ENCODE measurements at regions not wholly inside any gene's neighbourhood (a gene's known extent, or its start where the extent isn't known, plus 50 kb on each side); places are given as distances from the start of the nearest gene placed in this dataset.

DNA sequence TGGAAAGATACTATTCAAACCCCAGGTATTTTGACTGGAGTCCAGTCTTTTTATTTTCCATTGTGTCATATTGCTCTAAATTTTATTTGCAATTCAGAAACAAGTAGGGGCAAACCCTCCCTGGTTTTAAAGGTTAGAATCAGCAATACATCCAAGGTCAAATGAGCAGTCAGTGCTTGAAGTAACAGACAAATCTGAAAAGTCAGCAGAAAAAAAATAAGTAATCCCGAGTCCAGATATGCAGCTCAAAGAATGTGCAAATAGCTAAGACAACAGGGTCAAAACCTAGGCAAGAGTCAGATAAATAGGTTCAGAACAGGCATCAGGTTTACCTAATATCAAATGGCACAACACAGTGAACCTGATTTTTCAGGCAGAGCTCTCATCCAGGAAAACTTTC, 367.0 kb downstream of the STK39 start:
- no peaks in the 10 kb centered on the region for H3K9me2 ChIP-seq
- DNase-seq = no peak
- 65% methylated on average over 1 of the region's 1 CpG for WGBS (ENCODE audit: low lambda C conversion rate)
- no peaks in the 10 kb centered on the region for H3F3A ChIP-seq (replicated peaks; ENCODE audit: insufficient read depth)
- H3K4me1 ChIP-seq (ENCODE audit: control insufficient read depth in 1 of 2, insufficient read depth in 2 of 2, low read depth in 1 of 2, low read length in 1 of 2) = no peaks in the 10 kb centered on the region
- no peak overlapping the region for H3K27ac ChIP-seq (ENCODE audit: low read depth in 2 of 2, low read length in 1 of 2)
- no peaks in the 10 kb centered on the region for H3K9me3 ChIP-seq
- no peak overlapping the region for H3K4me3 ChIP-seq (ENCODE audit: low read depth in 2 of 2, low read length in 1 of 2)
- POLR2A ChIA-PET = no interaction called here
- H3K79me2 ChIP-seq (ENCODE audit: insufficient read depth) = no peaks in the 10 kb centered on the region
- CTCF ChIA-PET = interaction anchor here (0.6 kb wide), 1 partner anchor 1299 kb away, joined by 3 read pairs; no protein-coding TSS in a partner anchor
- H3K9ac ChIP-seq = no peak overlapping the region
- TF ChIP-seq, protein P1, sequence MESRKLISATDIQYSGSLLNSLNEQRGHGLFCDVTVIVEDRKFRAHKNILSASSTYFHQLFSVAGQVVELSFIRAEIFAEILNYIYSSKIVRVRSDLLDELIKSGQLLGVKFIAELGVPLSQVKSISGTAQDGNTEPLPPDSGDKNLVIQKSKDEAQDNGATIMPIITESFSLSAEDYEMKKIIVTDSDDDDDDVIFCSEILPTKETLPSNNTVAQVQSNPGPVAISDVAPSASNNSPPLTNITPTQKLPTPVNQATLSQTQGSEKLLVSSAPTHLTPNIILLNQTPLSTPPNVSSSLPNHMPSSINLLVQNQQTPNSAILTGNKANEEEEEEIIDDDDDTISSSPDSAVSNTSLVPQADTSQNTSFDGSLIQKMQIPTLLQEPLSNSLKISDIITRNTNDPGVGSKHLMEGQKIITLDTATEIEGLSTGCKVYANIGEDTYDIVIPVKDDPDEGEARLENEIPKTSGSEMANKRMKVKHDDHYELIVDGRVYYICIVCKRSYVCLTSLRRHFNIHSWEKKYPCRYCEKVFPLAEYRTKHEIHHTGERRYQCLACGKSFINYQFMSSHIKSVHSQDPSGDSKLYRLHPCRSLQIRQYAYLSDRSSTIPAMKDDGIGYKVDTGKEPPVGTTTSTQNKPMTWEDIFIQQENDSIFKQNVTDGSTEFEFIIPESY (IDR thresholded peaks at IDR 0.05; ENCODE audit: borderline replicate concordance, low read depth) = no peak
- TF ChIP-seq JUND (IDR thresholded peaks at IDR 0.05) = no peak
- TF ChIP-seq EP300 (IDR thresholded peaks at IDR 0.05; ENCODE audit: borderline replicate concordance in 1 of 2, low read depth in 1 of 2, low read length in 1 of 2) = no peak
- no peak for TF ChIP-seq EZH2phosphoT487 (IDR thresholded peaks at IDR 0.05; ENCODE audit: borderline replicate concordance, low read depth)
- no peak for TF ChIP-seq RFX5 (IDR thresholded peaks at IDR 0.05; ENCODE audit: low read length)
- TF ChIP-seq FOXM1 (IDR thresholded peaks at IDR 0.05; ENCODE audit: low read depth) = no peak
- no peak for TF ChIP-seq TCF12 (IDR thresholded peaks at IDR 0.05)
- no peak for TF ChIP-seq NRF1 (IDR thresholded peaks at IDR 0.05; ENCODE audit: low read depth, low read length)
- H4K20me1 ChIP-seq (ENCODE audit: insufficient read depth) = no peaks in the 10 kb centered on the region
- no peaks in the 10 kb centered on the region for H3K36me3 ChIP-seq (replicated peaks in 1 of 2; ENCODE audit: control insufficient read depth in 1 of 2, insufficient read depth in 2 of 2, low read length in 1 of 2)
- no peaks in the 10 kb centered on the region for H3K27me3 ChIP-seq (ENCODE audit: insufficient read depth)
- no peak overlapping the region for H3K4me2 ChIP-seq
- no peak overlapping the region for H2AFZ ChIP-seq (ENCODE audit: low read depth)

DNA sequence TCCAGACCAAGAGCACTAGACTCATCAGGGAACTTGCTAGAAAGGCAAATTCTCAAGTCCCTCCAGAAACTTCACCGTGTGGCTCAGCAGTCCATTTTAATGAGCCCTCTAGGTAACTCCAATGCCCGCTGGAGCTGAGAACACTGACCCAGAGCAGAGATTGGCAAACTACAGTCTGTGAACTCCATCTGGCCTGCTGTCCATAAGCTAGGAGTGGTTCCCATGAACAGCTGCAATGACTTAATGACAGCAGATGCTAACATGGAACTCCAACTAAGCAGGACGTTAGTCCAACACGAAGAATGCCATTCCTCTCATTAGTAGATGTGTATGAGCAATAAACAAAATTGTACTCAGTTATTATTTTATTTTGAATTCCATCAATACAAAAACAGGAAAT, 371.9 kb downstream of the STK39 start:
- H2AFZ ChIP-seq (ENCODE audit: low read depth) = no peak overlapping the region
- H3K4me3 ChIP-seq (ENCODE audit: low read depth in 2 of 2, low read length in 1 of 2) = no peak overlapping the region
- H3K27ac ChIP-seq (ENCODE audit: low read depth in 2 of 2, low read length in 1 of 2) = no peak overlapping the region
- H3K27me3 ChIP-seq (ENCODE audit: insufficient read depth) = no peaks in the 10 kb centered on the region
- H3K9me3 ChIP-seq = no peaks in the 10 kb centered on the region
- H3K79me2 ChIP-seq (ENCODE audit: insufficient read depth) = no peaks in the 10 kb centered on the region
- ChIA-PET POLR2A (no interaction called here), CTCF (no interaction called here)
- no peak overlapping the region for H3K9ac ChIP-seq
- no peaks in the 10 kb centered on the region for H4K20me1 ChIP-seq (ENCODE audit: insufficient read depth)
- H3K4me2 ChIP-seq = no peak overlapping the region
- no peaks in the 10 kb centered on the region for H3K4me1 ChIP-seq (ENCODE audit: control insufficient read depth in 1 of 2, insufficient read depth in 2 of 2, low read depth in 1 of 2, low read length in 1 of 2)
- WGBS (ENCODE audit: low lambda C conversion rate) = 84% methylated on average over 3 of the region's 4 CpGs
- no peak for DNase-seq
- H3K36me3 ChIP-seq (replicated peaks in 1 of 2; ENCODE audit: control insufficient read depth in 1 of 2, insufficient read depth in 2 of 2, low read length in 1 of 2) = no peaks in the 10 kb centered on the region
- H3K9me2 ChIP-seq = no peaks in the 10 kb centered on the region
- H3F3A ChIP-seq (replicated peaks; ENCODE audit: insufficient read depth) = no peaks in the 10 kb centered on the region
- TF ChIP-seq, protein P2, sequence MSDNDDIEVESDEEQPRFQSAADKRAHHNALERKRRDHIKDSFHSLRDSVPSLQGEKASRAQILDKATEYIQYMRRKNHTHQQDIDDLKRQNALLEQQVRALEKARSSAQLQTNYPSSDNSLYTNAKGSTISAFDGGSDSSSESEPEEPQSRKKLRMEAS (IDR thresholded peaks at IDR 0.05; ENCODE audit: low read depth) = no peak
- TF ChIP-seq, protein P3, sequence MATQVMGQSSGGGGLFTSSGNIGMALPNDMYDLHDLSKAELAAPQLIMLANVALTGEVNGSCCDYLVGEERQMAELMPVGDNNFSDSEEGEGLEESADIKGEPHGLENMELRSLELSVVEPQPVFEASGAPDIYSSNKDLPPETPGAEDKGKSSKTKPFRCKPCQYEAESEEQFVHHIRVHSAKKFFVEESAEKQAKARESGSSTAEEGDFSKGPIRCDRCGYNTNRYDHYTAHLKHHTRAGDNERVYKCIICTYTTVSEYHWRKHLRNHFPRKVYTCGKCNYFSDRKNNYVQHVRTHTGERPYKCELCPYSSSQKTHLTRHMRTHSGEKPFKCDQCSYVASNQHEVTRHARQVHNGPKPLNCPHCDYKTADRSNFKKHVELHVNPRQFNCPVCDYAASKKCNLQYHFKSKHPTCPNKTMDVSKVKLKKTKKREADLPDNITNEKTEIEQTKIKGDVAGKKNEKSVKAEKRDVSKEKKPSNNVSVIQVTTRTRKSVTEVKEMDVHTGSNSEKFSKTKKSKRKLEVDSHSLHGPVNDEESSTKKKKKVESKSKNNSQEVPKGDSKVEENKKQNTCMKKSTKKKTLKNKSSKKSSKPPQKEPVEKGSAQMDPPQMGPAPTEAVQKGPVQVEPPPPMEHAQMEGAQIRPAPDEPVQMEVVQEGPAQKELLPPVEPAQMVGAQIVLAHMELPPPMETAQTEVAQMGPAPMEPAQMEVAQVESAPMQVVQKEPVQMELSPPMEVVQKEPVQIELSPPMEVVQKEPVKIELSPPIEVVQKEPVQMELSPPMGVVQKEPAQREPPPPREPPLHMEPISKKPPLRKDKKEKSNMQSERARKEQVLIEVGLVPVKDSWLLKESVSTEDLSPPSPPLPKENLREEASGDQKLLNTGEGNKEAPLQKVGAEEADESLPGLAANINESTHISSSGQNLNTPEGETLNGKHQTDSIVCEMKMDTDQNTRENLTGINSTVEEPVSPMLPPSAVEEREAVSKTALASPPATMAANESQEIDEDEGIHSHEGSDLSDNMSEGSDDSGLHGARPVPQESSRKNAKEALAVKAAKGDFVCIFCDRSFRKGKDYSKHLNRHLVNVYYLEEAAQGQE (IDR thresholded peaks at IDR 0.05; ENCODE audit: low read depth, low read length) = no peak
- TF ChIP-seq, protein P4, sequence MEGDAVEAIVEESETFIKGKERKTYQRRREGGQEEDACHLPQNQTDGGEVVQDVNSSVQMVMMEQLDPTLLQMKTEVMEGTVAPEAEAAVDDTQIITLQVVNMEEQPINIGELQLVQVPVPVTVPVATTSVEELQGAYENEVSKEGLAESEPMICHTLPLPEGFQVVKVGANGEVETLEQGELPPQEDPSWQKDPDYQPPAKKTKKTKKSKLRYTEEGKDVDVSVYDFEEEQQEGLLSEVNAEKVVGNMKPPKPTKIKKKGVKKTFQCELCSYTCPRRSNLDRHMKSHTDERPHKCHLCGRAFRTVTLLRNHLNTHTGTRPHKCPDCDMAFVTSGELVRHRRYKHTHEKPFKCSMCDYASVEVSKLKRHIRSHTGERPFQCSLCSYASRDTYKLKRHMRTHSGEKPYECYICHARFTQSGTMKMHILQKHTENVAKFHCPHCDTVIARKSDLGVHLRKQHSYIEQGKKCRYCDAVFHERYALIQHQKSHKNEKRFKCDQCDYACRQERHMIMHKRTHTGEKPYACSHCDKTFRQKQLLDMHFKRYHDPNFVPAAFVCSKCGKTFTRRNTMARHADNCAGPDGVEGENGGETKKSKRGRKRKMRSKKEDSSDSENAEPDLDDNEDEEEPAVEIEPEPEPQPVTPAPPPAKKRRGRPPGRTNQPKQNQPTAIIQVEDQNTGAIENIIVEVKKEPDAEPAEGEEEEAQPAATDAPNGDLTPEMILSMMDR (IDR thresholded peaks at IDR 0.05) = no peak
- TF ChIP-seq MXI1 (IDR thresholded peaks at IDR 0.05; ENCODE audit: low read depth, low read length) (no peak), RAD21 (IDR thresholded peaks at IDR 0.05; ENCODE audit: low read length) (no peak), TAF1 (IDR thresholded peaks at IDR 0.05; ENCODE audit: borderline replicate concordance, low read depth, low read length) (no peak), ELF1 (IDR thresholded peaks at IDR 0.05) (no peak), RFX5 (IDR thresholded peaks at IDR 0.05; ENCODE audit: low read length) (no peak), NFIC (IDR thresholded peaks at IDR 0.05; ENCODE audit: borderline replicate concordance) (no peak), FOSL2 (IDR thresholded peaks at IDR 0.05; ENCODE audit: borderline replicate concordance, low read depth) (no peak), RXRA (IDR thresholded peaks at IDR 0.05; ENCODE audit: borderline replicate concordance, low read depth) (no peak)
- TF ChIP-seq, protein P5, sequence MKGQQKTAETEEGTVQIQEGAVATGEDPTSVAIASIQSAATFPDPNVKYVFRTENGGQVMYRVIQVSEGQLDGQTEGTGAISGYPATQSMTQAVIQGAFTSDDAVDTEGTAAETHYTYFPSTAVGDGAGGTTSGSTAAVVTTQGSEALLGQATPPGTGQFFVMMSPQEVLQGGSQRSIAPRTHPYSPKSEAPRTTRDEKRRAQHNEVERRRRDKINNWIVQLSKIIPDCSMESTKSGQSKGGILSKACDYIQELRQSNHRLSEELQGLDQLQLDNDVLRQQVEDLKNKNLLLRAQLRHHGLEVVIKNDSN (IDR thresholded peaks at IDR 0.05; ENCODE audit: borderline replicate concordance, low read depth) = no peak
- TF ChIP-seq, protein P6, sequence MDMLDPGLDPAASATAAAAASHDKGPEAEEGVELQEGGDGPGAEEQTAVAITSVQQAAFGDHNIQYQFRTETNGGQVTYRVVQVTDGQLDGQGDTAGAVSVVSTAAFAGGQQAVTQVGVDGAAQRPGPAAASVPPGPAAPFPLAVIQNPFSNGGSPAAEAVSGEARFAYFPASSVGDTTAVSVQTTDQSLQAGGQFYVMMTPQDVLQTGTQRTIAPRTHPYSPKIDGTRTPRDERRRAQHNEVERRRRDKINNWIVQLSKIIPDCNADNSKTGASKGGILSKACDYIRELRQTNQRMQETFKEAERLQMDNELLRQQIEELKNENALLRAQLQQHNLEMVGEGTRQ (IDR thresholded peaks at IDR 0.05; ENCODE audit: borderline replicate concordance, low read depth, low read length) = no peak

Measured in SK-N-SH (cell line).